ENCODE measurements at regions not wholly inside any gene's neighbourhood (a gene's known extent, or its start where the extent isn't known, plus 50 kb on each side); places are given as distances from the start of the nearest gene placed in this dataset.
"Not testable (repeated sequence)": the region's sequence is repeated elsewhere in the genome, so short reads cannot be mapped to it uniquely, and the experiment has no call there.

DNA sequence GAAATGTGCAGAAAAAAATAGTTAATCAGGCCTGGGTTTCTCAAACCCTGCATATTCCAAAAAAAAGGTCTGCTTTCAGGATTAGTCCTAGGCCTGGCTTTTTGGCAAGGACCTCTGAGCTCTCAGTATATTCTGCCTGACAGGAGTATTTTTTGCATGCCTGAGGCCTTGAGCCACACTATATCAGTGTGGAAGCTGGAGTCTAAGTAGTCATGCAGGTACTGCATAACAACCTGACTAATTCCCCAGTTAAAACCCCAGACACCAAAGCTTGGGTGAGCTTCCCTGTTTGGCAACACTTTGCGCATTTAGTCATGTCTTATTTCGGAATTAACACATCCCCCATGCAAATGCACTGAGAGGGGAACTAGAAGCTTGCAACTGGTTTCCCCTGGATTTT lies 359.5 kb downstream of the CETN3 start:
- Histone ChIP-seq H3K4me3 (replicated peaks; ENCODE audit: insufficient read depth, low read length) (no peak overlapping the region), H3K27ac (replicated peaks) (no peak overlapping the region), H3K27me3 (ENCODE audit: insufficient read depth, poor library complexity, severe bottlenecking) (no peaks in the 10 kb centered on the region)
- no peak for DNase-seq (ENCODE audit: low read depth in 1 of 2, low spot score in 1 of 2)
- TF ChIP-seq SPI1 (IDR thresholded peaks at IDR 0.05; ENCODE audit: borderline replicate concordance, low read depth): no peak

- Histone ChIP-seq H3K27me3 (ENCODE audit: insufficient read depth, poor library complexity, severe bottlenecking) (no peaks in the 10 kb centered on the region), H3K27ac (replicated peaks) (no peak overlapping the region), H3K4me3 (replicated peaks; ENCODE audit: insufficient read depth, low read length) (no peak overlapping the region)
- no peak for DNase-seq (ENCODE audit: low read depth in 1 of 2, low spot score in 1 of 2)
- TF ChIP-seq CTCF (IDR thresholded peaks at IDR 0.05; ENCODE audit: insufficient read depth, low read length) (no peak), POLR2AphosphoS5 (IDR thresholded peaks at IDR 0.05; ENCODE audit: low read depth) (no peak), GABPA (IDR thresholded peaks at IDR 0.05; ENCODE audit: low read depth) (no peak), SPI1 (IDR thresholded peaks at IDR 0.05; ENCODE audit: borderline replicate concordance, low read depth) (no peak)
- TF ChIP-seq, protein P1, sequence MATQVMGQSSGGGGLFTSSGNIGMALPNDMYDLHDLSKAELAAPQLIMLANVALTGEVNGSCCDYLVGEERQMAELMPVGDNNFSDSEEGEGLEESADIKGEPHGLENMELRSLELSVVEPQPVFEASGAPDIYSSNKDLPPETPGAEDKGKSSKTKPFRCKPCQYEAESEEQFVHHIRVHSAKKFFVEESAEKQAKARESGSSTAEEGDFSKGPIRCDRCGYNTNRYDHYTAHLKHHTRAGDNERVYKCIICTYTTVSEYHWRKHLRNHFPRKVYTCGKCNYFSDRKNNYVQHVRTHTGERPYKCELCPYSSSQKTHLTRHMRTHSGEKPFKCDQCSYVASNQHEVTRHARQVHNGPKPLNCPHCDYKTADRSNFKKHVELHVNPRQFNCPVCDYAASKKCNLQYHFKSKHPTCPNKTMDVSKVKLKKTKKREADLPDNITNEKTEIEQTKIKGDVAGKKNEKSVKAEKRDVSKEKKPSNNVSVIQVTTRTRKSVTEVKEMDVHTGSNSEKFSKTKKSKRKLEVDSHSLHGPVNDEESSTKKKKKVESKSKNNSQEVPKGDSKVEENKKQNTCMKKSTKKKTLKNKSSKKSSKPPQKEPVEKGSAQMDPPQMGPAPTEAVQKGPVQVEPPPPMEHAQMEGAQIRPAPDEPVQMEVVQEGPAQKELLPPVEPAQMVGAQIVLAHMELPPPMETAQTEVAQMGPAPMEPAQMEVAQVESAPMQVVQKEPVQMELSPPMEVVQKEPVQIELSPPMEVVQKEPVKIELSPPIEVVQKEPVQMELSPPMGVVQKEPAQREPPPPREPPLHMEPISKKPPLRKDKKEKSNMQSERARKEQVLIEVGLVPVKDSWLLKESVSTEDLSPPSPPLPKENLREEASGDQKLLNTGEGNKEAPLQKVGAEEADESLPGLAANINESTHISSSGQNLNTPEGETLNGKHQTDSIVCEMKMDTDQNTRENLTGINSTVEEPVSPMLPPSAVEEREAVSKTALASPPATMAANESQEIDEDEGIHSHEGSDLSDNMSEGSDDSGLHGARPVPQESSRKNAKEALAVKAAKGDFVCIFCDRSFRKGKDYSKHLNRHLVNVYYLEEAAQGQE (IDR thresholded peaks at IDR 0.05; ENCODE audit: insufficient replicate concordance, low read depth): no peak
Observed at GRCh38 chr5:90047113-90047512, 362.4 kb downstream of the CETN3 start.

DNA sequence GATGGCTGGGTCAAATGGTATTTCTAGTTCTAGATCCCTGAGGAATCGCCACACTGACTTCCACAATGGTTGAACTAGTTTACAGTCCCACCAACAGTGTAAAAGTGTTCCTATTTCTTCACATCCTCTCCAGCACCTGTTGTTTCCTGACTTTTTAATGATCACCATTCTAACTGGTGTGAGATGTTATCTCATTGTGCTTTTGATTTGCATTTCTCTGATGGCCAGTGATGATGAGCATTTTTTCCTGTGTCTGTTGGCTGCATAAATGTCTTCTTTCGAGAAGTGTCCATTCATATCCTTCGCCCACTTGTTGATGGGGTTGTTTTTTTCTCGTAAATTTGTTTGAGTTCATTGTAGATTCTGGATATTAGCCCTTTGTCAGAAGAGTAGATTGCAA lies 369.5 kb downstream of the CETN3 start:
- DNase-seq (ENCODE audit: low read depth in 1 of 2, low spot score in 1 of 2); H3K4me3 ChIP-seq (replicated peaks; ENCODE audit: insufficient read depth, low read length); H3K27me3 ChIP-seq (ENCODE audit: insufficient read depth, poor library complexity, severe bottlenecking); H3K27ac ChIP-seq (replicated peaks): not testable (repeated sequence)

DNA sequence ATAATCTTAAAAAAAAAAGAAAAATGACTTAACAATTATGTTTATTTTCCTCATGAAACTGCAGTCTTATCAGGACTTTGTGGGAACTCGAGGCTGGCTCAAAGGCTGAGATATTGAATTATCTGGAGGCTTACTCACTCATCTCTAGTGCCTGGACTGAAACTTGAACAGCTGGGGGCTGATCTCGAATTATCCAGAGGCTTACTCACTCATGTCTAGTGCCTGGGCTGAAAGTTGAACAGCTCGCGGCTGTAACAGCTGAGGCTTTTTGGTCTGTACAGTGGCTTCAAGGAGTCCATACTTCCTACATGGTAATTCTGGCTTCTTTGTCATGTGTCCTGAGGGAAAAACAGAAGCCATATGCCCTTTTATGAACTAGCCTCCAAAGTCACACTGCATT lies 371.9 kb downstream of the CETN3 start:
- DNase-seq (ENCODE audit: low read depth in 1 of 2, low spot score in 1 of 2): no peak
- Histone ChIP-seq H3K27ac (replicated peaks) (no peak overlapping the region), H3K4me3 (replicated peaks; ENCODE audit: insufficient read depth, low read length) (no peak overlapping the region), H3K27me3 (ENCODE audit: insufficient read depth, poor library complexity, severe bottlenecking) (no peaks in the 10 kb centered on the region)
- TF ChIP-seq SPI1 (IDR thresholded peaks at IDR 0.05; ENCODE audit: borderline replicate concordance, low read depth) (no peak), CTCF (IDR thresholded peaks at IDR 0.05; ENCODE audit: insufficient read depth, low read length) (no peak), GABPA (IDR thresholded peaks at IDR 0.05; ENCODE audit: low read depth) (no peak), POLR2AphosphoS5 (IDR thresholded peaks at IDR 0.05; ENCODE audit: low read depth) (no peak)
- TF ChIP-seq, protein P1 (IDR thresholded peaks at IDR 0.05; ENCODE audit: insufficient replicate concordance, low read depth): no peak

- Histone ChIP-seq H3K27me3 (ENCODE audit: insufficient read depth, poor library complexity, severe bottlenecking) (no peaks in the 10 kb centered on the region), H3K4me3 (replicated peaks; ENCODE audit: insufficient read depth, low read length) (no peak overlapping the region), H3K27ac (replicated peaks) (no peak overlapping the region)
- TF ChIP-seq SPI1 (IDR thresholded peaks at IDR 0.05; ENCODE audit: borderline replicate concordance, low read depth) (no peak), GABPA (IDR thresholded peaks at IDR 0.05; ENCODE audit: low read depth) (no peak)
- DNase-seq (ENCODE audit: low read depth in 1 of 2, low spot score in 1 of 2): no peak
Observed at GRCh38 chr5:90022711-90023053, 386.9 kb downstream of the CETN3 start.
